Subcutaneous abdominal adipose tissue (tissue), 5 donors: ENCODE measurements at regions not wholly inside any gene's neighbourhood (a gene's known extent, or its start where the extent isn't known, plus 50 kb on each side); places are given as distances from the start of the nearest gene placed in this dataset.
"Not testable (repeated sequence)": the region's sequence is repeated elsewhere in the genome, so short reads cannot be mapped to it uniquely, and the experiment has no call there.

Source experiments
- H3K27ac ChIP-seq: one replicate; pipeline ENCODE4 v1.7.0; 2013; ENCODE audit warnings: low read depth, mild to moderate bottlenecking, inconsistent platforms, low read length, moderate library complexity
- H3K27me3 ChIP-seq, 5 donors: one replicate each; pipeline ENCODE4 v1.7.0; 2013; ENCODE audit warnings: low read length in 5 of 5, inconsistent platforms in 1 of 5; ENCODE audit not compliant: control insufficient read depth in 5 of 5, insufficient read depth in 4 of 5
- H3K36me3 ChIP-seq, 5 donors: one replicate each; pipeline ENCODE4 v1.7.0; 2013; ENCODE audit warnings: low read length in 5 of 5; ENCODE audit not compliant: control insufficient read depth in 5 of 5, insufficient read depth in 5 of 5
- H3K4me1 ChIP-seq, 5 donors: one replicate each; pipeline ENCODE4 v1.7.0; 2013; ENCODE audit warnings: low read length in 5 of 5, mild to moderate bottlenecking in 3 of 5, moderate library complexity in 1 of 5; ENCODE audit not compliant: control insufficient read depth in 5 of 5, insufficient read depth in 5 of 5
- H3K4me3 ChIP-seq, 5 donors: one replicate each; pipeline ENCODE4 v1.7.0; 2013; ENCODE audit warnings: low read length in 5 of 5, low read depth in 1 of 5
- H3K9ac ChIP-seq, 5 donors: one replicate each; pipeline ENCODE4 v1.7.0; 2013; ENCODE audit warnings: low read length in 5 of 5, mild to moderate bottlenecking in 4 of 5, moderate library complexity in 3 of 5
- H3K9me3 ChIP-seq, 5 donors: one replicate each; pipeline ENCODE4 v1.7.0; 2013; ENCODE audit warnings: low read length in 5 of 5; ENCODE audit not compliant: control insufficient read depth in 5 of 5
- donor health status: healthy.
- donor health status: healthy.
- donor health status: healthy.
- donor health status: healthy.
- donor health status: healthy.

- Histone ChIP-seq H3K4me3 (no peak overlapping the region), H3K27ac (no peak overlapping the region), H3K36me3 (no peaks in the 10 kb centered on the region), H3K4me1 (no peaks in the 10 kb centered on the region), H3K9me3 (no peaks in the 10 kb centered on the region), H3K27me3 (no peaks in the 10 kb centered on the region), H3K9ac (no peak overlapping the region)
Measured at GRCh38 chr3:153502682-153503081, 340.7 kb downstream of the RAP2B start.

GRCh38 chr3:153503873-153504272, 341.8 kb downstream of the RAP2B start:
- no peaks in the 10 kb centered on the region for H3K36me3 ChIP-seq
- H3K4me1 ChIP-seq = no peaks in the 10 kb centered on the region
- no peaks in the 10 kb centered on the region for H3K27me3 ChIP-seq
- no peak overlapping the region for H3K27ac ChIP-seq
- no peak overlapping the region for H3K4me3 ChIP-seq
- no peak overlapping the region for H3K9ac ChIP-seq
- no peaks in the 10 kb centered on the region for H3K9me3 ChIP-seq

- not testable (repeated sequence) for H3K4me3 ChIP-seq
Measured at GRCh38 chr3:153506205-153506604, 344.2 kb downstream of the RAP2B start.

GRCh38 chr3:153506686-153507085, 344.7 kb downstream of the RAP2B start:
- H3K9ac ChIP-seq, H3K27ac ChIP-seq, H3K9me3 ChIP-seq, H3K4me1 ChIP-seq, H3K27me3 ChIP-seq, H3K4me3 ChIP-seq, H3K36me3 ChIP-seq: not testable (repeated sequence)

More at GRCh38 chr3:153506205-153506604, 344.2 kb downstream of the RAP2B start:
- H3K9me3 ChIP-seq, H3K9ac ChIP-seq, H3K36me3 ChIP-seq, H3K27me3 ChIP-seq, H3K27ac ChIP-seq, H3K4me1 ChIP-seq: not testable (repeated sequence)

GRCh38 chr3:153513236-153513635, 351.2 kb downstream of the RAP2B start:
- no peak overlapping the region for H3K27ac ChIP-seq
- H3K9me3 ChIP-seq = peaks cover 0 to 2% (median 1%) of the 10 kb centered on the region in 5 donors
- no peak overlapping the region for H3K9ac ChIP-seq
- no peaks in the 10 kb centered on the region for H3K36me3 ChIP-seq
- H3K4me3 ChIP-seq = no peak overlapping the region
- no peaks in the 10 kb centered on the region for H3K4me1 ChIP-seq
- H3K27me3 ChIP-seq = no peaks in the 10 kb centered on the region

- Histone ChIP-seq H3K4me1 (no peaks in the 10 kb centered on the region), H3K9me3 (peaks cover 2 to 13% (median 10%) of the 10 kb centered on the region in 5 donors), H3K4me3 (no peak overlapping the region), H3K27ac (no peak overlapping the region), H3K36me3 (no peaks in the 10 kb centered on the region), H3K9ac (no peak overlapping the region), H3K27me3 (no peaks in the 10 kb centered on the region)
Measured at GRCh38 chr3:153528473-153528872, 366.4 kb downstream of the RAP2B start.

GRCh38 chr3:153539263-153539662, 377.2 kb downstream of the RAP2B start:
- Histone ChIP-seq H3K27me3 (no peaks in the 10 kb centered on the region), H3K4me1 (no peaks in the 10 kb centered on the region), H3K9me3 (peaks cover 0 to 3% (median 0%) of the 10 kb centered on the region in 5 donors), H3K9ac (no peak overlapping the region), H3K27ac (no peak overlapping the region), H3K4me3 (no peak overlapping the region), H3K36me3 (no peaks in the 10 kb centered on the region)

- peaks cover 0 to 2% (median 0%) of the 10 kb centered on the region in 5 donors for H3K4me1 ChIP-seq
- no peak overlapping the region for H3K27ac ChIP-seq
- H3K9ac ChIP-seq = no peak overlapping the region
- H3K27me3 ChIP-seq = no peaks in the 10 kb centered on the region
- H3K36me3 ChIP-seq = no peaks in the 10 kb centered on the region
- no peak overlapping the region for H3K4me3 ChIP-seq
- H3K9me3 ChIP-seq = no peaks in the 10 kb centered on the region
Measured at GRCh38 chr3:153545471-153545870, 383.4 kb downstream of the RAP2B start.

- H3K27me3 ChIP-seq = no peaks in the 10 kb centered on the region
- no peak overlapping the region for H3K27ac ChIP-seq
- H3K4me1 ChIP-seq = peaks cover 0 to 2% (median 0%) of the 10 kb centered on the region in 5 donors
- H3K36me3 ChIP-seq = no peaks in the 10 kb centered on the region
- no peak overlapping the region for H3K4me3 ChIP-seq
- H3K9ac ChIP-seq = no peak overlapping the region
- H3K9me3 ChIP-seq = no peaks in the 10 kb centered on the region
Measured at GRCh38 chr3:153547970-153548369, 385.9 kb downstream of the RAP2B start.

- H3K36me3 ChIP-seq, H3K9me3 ChIP-seq, H3K9ac ChIP-seq, H3K27me3 ChIP-seq, H3K4me1 ChIP-seq, H3K27ac ChIP-seq, H3K4me3 ChIP-seq: not testable (repeated sequence)
Measured at GRCh38 chr3:153549686-153550085, 387.7 kb downstream of the RAP2B start.
